OCI-LY1 (cell line): ENCODE measurements at regions not wholly inside any gene's neighbourhood (a gene's known extent, or its start where the extent isn't known, plus 50 kb on each side); places are given as distances from the start of the nearest gene placed in this dataset.

Experiments used
- H2AFZ ChIP-seq: fragments of 200-600 bp; sonication (generic), shearing (Covaris generic); 2 replicates; pipeline ENCODE4 v1.6.0; 2014; ENCODE audit warnings: antibody characterized with exemption, mild to moderate bottlenecking, low read length
- H3F3A ChIP-seq: fragments of 200-600 bp; sonication (generic), shearing (Covaris generic); 2 replicates; pipeline ENCODE4 v1.6.0; 2014; ENCODE audit warnings: mild to moderate bottlenecking, antibody characterized with exemption, low read length, moderate library complexity; ENCODE audit not compliant: insufficient read depth
- H3K27ac ChIP-seq: fragments of 200-600 bp; sonication (generic); 2 replicates; pipeline ENCODE4 v1.5.1; 2014; ENCODE audit warnings: low read length, mixed run types, mild to moderate bottlenecking, low read depth; ENCODE audit not compliant: poor library complexity, severe bottlenecking
- H3K27me3 ChIP-seq: fragments of 200-600 bp; sonication (generic); 2 replicates; pipeline ENCODE4 v1.6.0; 2014; ENCODE audit warnings: antibody characterized with exemption, mild to moderate bottlenecking, low read length, moderate library complexity; ENCODE audit not compliant: insufficient read depth
- H3K36me3 ChIP-seq: fragments of 200-600 bp; sonication (generic); 2 replicates; pipeline ENCODE4 v1.6.1; 2014; ENCODE audit warnings: mild to moderate bottlenecking, antibody characterized with exemption, low read length, moderate library complexity, mixed read lengths; ENCODE audit not compliant: insufficient read depth
- H3K4me1 ChIP-seq: fragments of 200-600 bp; sonication (generic); 2 replicates; pipeline ENCODE4 v1.5.1; 2014; ENCODE audit warnings: mild to moderate bottlenecking, low read length, moderate library complexity; ENCODE audit not compliant: insufficient read depth, severe bottlenecking
- H3K4me2 ChIP-seq: fragments of 200-600 bp; sonication (generic), shearing (Covaris generic); 2 replicates; pipeline ENCODE4 v1.6.1; 2014; ENCODE audit warnings: low read length
- H3K4me3 ChIP-seq: fragments of 200-600 bp; sonication (generic); 2 replicates; pipeline ENCODE4 v1.5.1; 2014; ENCODE audit warnings: low read length, low read depth, mild to moderate bottlenecking, mixed read lengths; ENCODE audit not compliant: poor library complexity, severe bottlenecking
- H3K79me2 ChIP-seq: fragments of 200-600 bp; shearing (Covaris generic); 2 replicates; pipeline ENCODE4 v1.6.1; 2016; ENCODE audit warnings: mixed run types, low read length, mixed read lengths; ENCODE audit not compliant: insufficient read depth
- H3K9ac ChIP-seq: fragments of 200-600 bp; sonication (generic), shearing (Covaris generic); 2 replicates; pipeline ENCODE4 v1.6.1; 2014; ENCODE audit warnings: mild to moderate bottlenecking, low read length, mixed read lengths
- H3K9me2 ChIP-seq: fragments of 200-600 bp; sonication (generic), shearing (Covaris generic); 2 replicates; pipeline ENCODE4 v1.6.1; 2014; ENCODE audit warnings: low read depth, mild to moderate bottlenecking, low read length, mixed read lengths
- H3K9me3 ChIP-seq: fragments of 200-600 bp; shearing (Covaris generic); 2 replicates; pipeline ENCODE4 v1.6.1; 2014; ENCODE audit warnings: low read length, mixed read lengths
- H4K20me1 ChIP-seq: fragments of 200-600 bp; sonication (generic), shearing (Covaris generic); 2 replicates; pipeline ENCODE4 v1.6.0; 2016; ENCODE audit warnings: mild to moderate bottlenecking, low read length; ENCODE audit not compliant: insufficient read depth
- EZH2 ChIP-seq: fragments of 200-600 bp; sonication (generic), shearing (Covaris generic); IDR thresholded peaks from 2 replicates; pipeline ENCODE4 v1.8.0; 2017; ENCODE audit warnings: borderline replicate concordance, mixed run types, mild to moderate bottlenecking, antibody characterized with exemption, low read length, moderate library complexity, mixed read lengths
- TF ChIP-seq, protein P1 (sequence below): fragments of 200-600 bp; sonication (generic), shearing (Covaris generic); IDR thresholded peaks from 2 replicates; pipeline ENCODE4 v1.5.1; 2017; ENCODE audit warnings: mild to moderate bottlenecking, antibody characterized with exemption, low read length, moderate library complexity, mixed read lengths

DNA sequence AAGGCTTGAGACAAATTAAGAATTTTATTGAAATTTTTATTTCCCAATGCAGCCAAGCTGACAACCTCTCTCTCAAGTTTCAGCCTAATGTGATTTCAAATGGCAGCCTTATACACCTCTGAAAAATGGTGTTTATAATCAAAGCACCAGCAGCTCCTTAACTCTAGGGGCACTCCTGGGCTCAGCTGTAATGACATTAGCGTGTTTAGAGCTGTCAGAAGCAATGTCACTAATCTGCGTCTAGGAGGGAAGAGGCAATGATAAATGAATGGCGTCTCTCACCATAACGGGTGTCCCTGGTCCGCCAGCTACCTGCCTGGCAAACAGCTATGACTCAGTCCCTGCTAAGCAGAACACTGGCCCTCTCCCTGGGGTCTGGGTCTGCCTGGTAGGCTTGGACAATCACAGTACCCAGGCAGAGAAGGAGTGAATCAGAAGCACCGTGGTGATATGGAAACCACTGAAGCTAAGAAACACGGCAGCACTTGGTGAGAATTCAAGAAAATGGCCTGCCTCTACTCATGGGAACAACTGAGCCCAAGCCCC lies 131.8 kb upstream of the VSTM2B start:
- no peaks in the 10 kb centered on the region for H3K27me3 ChIP-seq
- H2AFZ ChIP-seq, result no peak overlapping the region
- TF ChIP-seq, protein P1, sequence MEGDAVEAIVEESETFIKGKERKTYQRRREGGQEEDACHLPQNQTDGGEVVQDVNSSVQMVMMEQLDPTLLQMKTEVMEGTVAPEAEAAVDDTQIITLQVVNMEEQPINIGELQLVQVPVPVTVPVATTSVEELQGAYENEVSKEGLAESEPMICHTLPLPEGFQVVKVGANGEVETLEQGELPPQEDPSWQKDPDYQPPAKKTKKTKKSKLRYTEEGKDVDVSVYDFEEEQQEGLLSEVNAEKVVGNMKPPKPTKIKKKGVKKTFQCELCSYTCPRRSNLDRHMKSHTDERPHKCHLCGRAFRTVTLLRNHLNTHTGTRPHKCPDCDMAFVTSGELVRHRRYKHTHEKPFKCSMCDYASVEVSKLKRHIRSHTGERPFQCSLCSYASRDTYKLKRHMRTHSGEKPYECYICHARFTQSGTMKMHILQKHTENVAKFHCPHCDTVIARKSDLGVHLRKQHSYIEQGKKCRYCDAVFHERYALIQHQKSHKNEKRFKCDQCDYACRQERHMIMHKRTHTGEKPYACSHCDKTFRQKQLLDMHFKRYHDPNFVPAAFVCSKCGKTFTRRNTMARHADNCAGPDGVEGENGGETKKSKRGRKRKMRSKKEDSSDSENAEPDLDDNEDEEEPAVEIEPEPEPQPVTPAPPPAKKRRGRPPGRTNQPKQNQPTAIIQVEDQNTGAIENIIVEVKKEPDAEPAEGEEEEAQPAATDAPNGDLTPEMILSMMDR, result no peak
- no peak for TF ChIP-seq EZH2

DNA sequence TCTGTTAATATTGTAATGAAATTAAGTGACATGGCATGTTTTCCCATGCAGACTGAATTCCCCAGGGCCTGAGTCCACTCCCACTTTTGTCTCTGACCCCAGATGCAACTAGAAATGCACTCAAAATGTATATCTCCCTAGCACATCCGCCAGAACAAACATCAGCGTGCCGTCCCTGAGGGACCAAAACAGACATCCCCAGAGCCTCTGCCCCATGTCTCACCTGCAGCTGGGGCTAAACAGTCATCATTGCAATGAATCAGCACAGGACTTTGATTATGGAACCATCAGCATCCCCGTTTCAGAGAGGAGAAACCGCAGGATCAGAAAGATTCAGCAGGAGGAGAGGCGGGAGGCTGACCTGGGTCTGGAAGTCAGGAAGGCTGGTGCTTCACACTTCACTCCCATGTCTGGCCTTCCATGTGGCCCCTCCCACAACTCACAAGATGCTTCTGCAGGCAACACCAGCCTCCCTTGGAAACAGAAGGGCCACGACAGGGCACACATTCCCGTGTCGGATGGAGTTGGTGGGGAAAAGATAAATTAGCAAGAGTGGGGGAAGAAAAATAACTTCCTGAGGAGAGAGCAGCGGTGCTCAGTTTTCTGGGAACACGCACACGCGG lies 130.6 kb upstream of the VSTM2B start:
- no peak overlapping the region for H2AFZ ChIP-seq
- no peak overlapping the region for H3K9ac ChIP-seq
- H3K79me2 ChIP-seq, result no peaks in the 10 kb centered on the region
- no peaks in the 10 kb centered on the region for H3K36me3 ChIP-seq
- TF ChIP-seq, protein P1, result no peak
- TF ChIP-seq EZH2, result no peak
- H3K4me2 ChIP-seq, result no peak overlapping the region
- peaks cover 3% of the 10 kb centered on the region; the same call in 1 of the 2 replicates for H3K9me3 ChIP-seq
- H3K4me1 ChIP-seq, result no peaks in the 10 kb centered on the region
- no peaks in the 10 kb centered on the region for H3K27me3 ChIP-seq
- no peaks in the 10 kb centered on the region for H3F3A ChIP-seq
- no peaks in the 10 kb centered on the region for H4K20me1 ChIP-seq
- no peak overlapping the region for H3K4me3 ChIP-seq
- no peaks in the 10 kb centered on the region for H3K9me2 ChIP-seq
- H3K27ac ChIP-seq, result no peak overlapping the region

More for the DNA sequence above, 131.8 kb upstream of the VSTM2B start:
- H3F3A ChIP-seq, result no peaks in the 10 kb centered on the region
- no peak overlapping the region for H3K27ac ChIP-seq
- H3K9ac ChIP-seq, result no peak overlapping the region
- H3K9me3 ChIP-seq, result peaks cover 3% of the 10 kb centered on the region; the same call in 1 of the 2 replicates
- H3K4me2 ChIP-seq, result no peak overlapping the region
- no peaks in the 10 kb centered on the region for H3K36me3 ChIP-seq
- no peaks in the 10 kb centered on the region for H4K20me1 ChIP-seq
- H3K79me2 ChIP-seq, result no peaks in the 10 kb centered on the region
- H3K4me3 ChIP-seq, result no peak overlapping the region
- no peaks in the 10 kb centered on the region for H3K9me2 ChIP-seq
- no peaks in the 10 kb centered on the region for H3K4me1 ChIP-seq

DNA sequence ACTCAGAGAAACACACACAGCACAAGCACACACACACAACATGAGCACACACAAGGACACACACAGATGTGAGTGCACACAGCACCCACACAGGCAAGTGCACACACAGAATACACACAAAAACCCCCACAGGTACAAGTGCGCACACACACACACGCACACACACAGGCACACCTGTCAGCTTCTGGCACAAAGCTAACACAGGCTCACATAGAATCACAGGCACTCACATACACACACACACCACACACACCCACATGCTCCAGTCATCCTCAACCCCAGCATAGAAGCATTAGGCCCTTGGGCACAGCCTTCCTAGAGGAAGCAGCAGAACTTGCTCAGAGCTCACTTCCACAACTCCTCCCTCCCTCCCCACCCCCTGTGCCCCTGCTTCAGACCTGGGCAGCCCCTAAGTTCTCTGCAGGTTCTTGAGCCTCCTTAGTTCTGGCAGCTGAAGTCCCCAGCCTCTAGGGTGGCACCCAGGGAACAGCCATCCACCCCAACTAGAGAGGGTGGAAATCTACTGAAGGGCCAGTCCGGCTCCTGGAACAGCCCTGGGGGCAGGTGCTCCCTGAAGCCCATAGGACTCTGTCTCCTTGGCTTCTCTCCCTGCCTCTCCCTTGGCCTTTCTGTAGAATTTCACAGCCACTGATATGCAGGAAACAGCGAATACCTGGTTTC lies 129.9 kb upstream of the VSTM2B start:
- no peak overlapping the region for H3K4me2 ChIP-seq
- no peak overlapping the region for H3K27ac ChIP-seq
- H3K9ac ChIP-seq, result no peak overlapping the region
- no peaks in the 10 kb centered on the region for H3F3A ChIP-seq
- no peaks in the 10 kb centered on the region for H4K20me1 ChIP-seq
- no peak overlapping the region for H2AFZ ChIP-seq
- peaks cover 3% of the 10 kb centered on the region; the same call in 1 of the 2 replicates for H3K9me3 ChIP-seq
- no peak for TF ChIP-seq EZH2
- TF ChIP-seq, protein P1, result no peak
- H3K27me3 ChIP-seq, result no peaks in the 10 kb centered on the region
- no peaks in the 10 kb centered on the region for H3K9me2 ChIP-seq
- no peaks in the 10 kb centered on the region for H3K4me1 ChIP-seq
- no peak overlapping the region for H3K4me3 ChIP-seq
- no peaks in the 10 kb centered on the region for H3K36me3 ChIP-seq
- no peaks in the 10 kb centered on the region for H3K79me2 ChIP-seq
